NCI-H524 (cell line): ENCODE measurements at regions not wholly inside any gene's neighbourhood (a gene's known extent, or its start where the extent isn't known, plus 50 kb on each side); places are given as distances from the start of the nearest gene placed in this dataset.
"Not testable (repeated sequence)": the region's sequence is repeated elsewhere in the genome, so short reads cannot be mapped to it uniquely, and the experiment has no call there.

ENCODE experiments used
- DNase-seq, 2 experiments: peaks; one replicate each; lab custom pipeline; 2025; lab: John Stamatoyannopoulos, UW

- DNase-seq = no peak
These were observed 207.8 kb upstream of the DCAF8L1 start for GRCh38 chrX:28189011-28189410.

GRCh38 chrX:28188526-28188925 is 207.3 kb upstream of the DCAF8L1 start:
- DNase-seq = no peak

- DNase-seq = peak in 1 of 2 experiments; percentile 18
These were observed 198.8 kb upstream of the DCAF8L1 start for GRCh38 chrX:28180096-28180495.

GRCh38 chrX:28178206-28178605 is 197.0 kb upstream of the DCAF8L1 start:
- no peak for DNase-seq

- DNase-seq = peak in 1 of 2 experiments; percentile 14
These were observed 196.0 kb upstream of the DCAF8L1 start for GRCh38 chrX:28177202-28177601.

GRCh38 chrX:28170713-28171112 is 189.5 kb upstream of the DCAF8L1 start:
- no peak for DNase-seq

- no peak for DNase-seq
These were observed 176.9 kb upstream of the DCAF8L1 start for GRCh38 chrX:28158019-28158777.

- not testable (repeated sequence) for DNase-seq
These were observed 171.0 kb upstream of the DCAF8L1 start for GRCh38 chrX:28152263-28152662.

GRCh38 chrX:28135378-28136047 is 154.3 kb upstream of the DCAF8L1 start:
- DNase-seq = no peak

- no peak for DNase-seq
These were observed 152.5 kb upstream of the DCAF8L1 start for GRCh38 chrX:28133763-28134162.

GRCh38 chrX:28127662-28128061 is 146.4 kb upstream of the DCAF8L1 start:
- DNase-seq = no peak

GRCh38 chrX:28126886-28127285 is 145.6 kb upstream of the DCAF8L1 start:
- peak in 1 of 2 experiments; percentile 32 for DNase-seq

GRCh38 chrX:28124416-28124815 is 143.2 kb upstream of the DCAF8L1 start:
- DNase-seq = no peak

GRCh38 chrX:28120580-28121245 is 139.5 kb upstream of the DCAF8L1 start:
- not testable (repeated sequence) for DNase-seq

GRCh38 chrX:28120072-28120471 is 138.8 kb upstream of the DCAF8L1 start:
- no peak for DNase-seq

GRCh38 chrX:28108186-28108945 is 127.1 kb upstream of the DCAF8L1 start:
- no peak for DNase-seq

- DNase-seq = no peak
These were observed 117.9 kb upstream of the DCAF8L1 start for GRCh38 chrX:28099166-28099565.

- no peak for DNase-seq
These were observed 104.4 kb upstream of the DCAF8L1 start for GRCh38 chrX:28085653-28086052.

- peak in 1 of 2 experiments; percentile 30 for DNase-seq
These were observed 77.7 kb upstream of the DCAF8L1 start for GRCh38 chrX:28058901-28059300.

- DNase-seq = no peak
These were observed 61.7 kb upstream of the DCAF8L1 start for GRCh38 chrX:28042826-28043564.

- DNase-seq = no peak
These were observed 61.0 kb upstream of the DCAF8L1 start for GRCh38 chrX:28042260-28042659.
